Stimulated activated CD4-positive, alpha-beta T cell treated with anti-CD3 and anti-CD28 coated beads, Interleukin-1b, Interleukin-23, amount 100 ng/mL, for 4 hours (primary cell): ENCODE measurements at regions not wholly inside any gene's neighbourhood (a gene's known extent, or its start where the extent isn't known, plus 50 kb on each side); places are given as distances from the start of the nearest gene placed in this dataset.

Experiments
- DNase-seq, 2 donors: peaks; one replicate each; pipeline ENCODE4 v3.0.0-alpha.2; 2020; ENCODE audit warnings: low read depth in 2 of 2

- DNase-seq: no peak
These were observed 385.6 kb downstream of the GRIN2B start for GRCh38 chr12:13595536-13596443.

GRCh38 chr12:13594731-13595514 is 386.5 kb downstream of the GRIN2B start:
- DNase-seq: no peak

GRCh38 chr12:13592063-13592942 is 389.1 kb downstream of the GRIN2B start:
- DNase-seq: no peak

- DNase-seq: no peak
These were observed 389.9 kb downstream of the GRIN2B start for GRCh38 chr12:13591488-13591887.

- no peak for DNase-seq
These were observed 390.3 kb downstream of the GRIN2B start for GRCh38 chr12:13591059-13591458.

GRCh38 chr12:13588574-13588973 is 392.0 kb downstream of the EMP1 start:
- no peak for DNase-seq

- no peak for DNase-seq
These were observed 391.3 kb downstream of the EMP1 start for GRCh38 chr12:13587721-13588390.

- DNase-seq: no peak
These were observed 389.8 kb downstream of the EMP1 start for GRCh38 chr12:13586361-13586760.

GRCh38 chr12:13584541-13584940 is 388.0 kb downstream of the EMP1 start:
- DNase-seq: no peak

- DNase-seq: no peak
These were observed 387.1 kb downstream of the EMP1 start for GRCh38 chr12:13583630-13584029.

- no peak for DNase-seq
These were observed 385.9 kb downstream of the EMP1 start for GRCh38 chr12:13582421-13582820.

- no peak for DNase-seq
These were observed 384.5 kb downstream of the EMP1 start for GRCh38 chr12:13581031-13581430.

GRCh38 chr12:13580206-13580605 is 383.7 kb downstream of the EMP1 start:
- no peak for DNase-seq

- no peak for DNase-seq
These were observed 380.5 kb downstream of the EMP1 start for GRCh38 chr12:13576935-13577500.

- no peak for DNase-seq
These were observed 377.3 kb downstream of the EMP1 start for GRCh38 chr12:13573698-13574321.

- DNase-seq: no peak
These were observed 374.5 kb downstream of the EMP1 start for GRCh38 chr12:13571035-13571434.

GRCh38 chr12:13570005-13570694 is 373.6 kb downstream of the EMP1 start:
- DNase-seq: no peak

GRCh38 chr12:13566292-13566691 is 369.8 kb downstream of the EMP1 start:
- no peak for DNase-seq

- DNase-seq: no peak
These were observed 367.8 kb downstream of the EMP1 start for GRCh38 chr12:13564266-13564810.

- no peak for DNase-seq
These were observed 367.2 kb downstream of the EMP1 start for GRCh38 chr12:13563743-13564125.
